ENCODE measurements at regions not wholly inside any gene's neighbourhood (a gene's known extent, or its start where the extent isn't known, plus 50 kb on each side); places are given as distances from the start of the nearest gene placed in this dataset.
A peak's percentile ranks its signal among the peaks of the same experiment; 100 is the strongest.

DNA sequence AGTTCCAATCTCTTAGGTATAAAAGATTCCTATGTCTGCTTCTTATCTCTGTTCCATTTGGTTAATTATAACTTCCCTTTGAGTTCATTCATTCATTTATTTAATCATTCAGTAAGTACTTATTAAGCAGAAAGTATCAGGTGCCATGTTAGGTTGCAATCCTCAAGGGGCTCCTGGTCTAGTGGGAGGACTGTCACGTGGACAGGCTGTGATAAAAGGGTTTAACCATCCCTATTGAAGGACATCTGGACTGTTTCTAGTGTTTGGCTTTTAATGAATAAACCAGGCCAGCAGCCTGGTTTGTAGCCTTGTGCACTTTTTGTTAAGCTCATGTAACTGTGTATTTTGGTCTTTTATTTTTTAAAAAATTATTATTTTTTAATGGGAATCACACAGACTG, 162.1 kb upstream of the OGFRL1 start:
- no peak overlapping the region for H2BK120ac ChIP-seq (ENCODE audit: low read depth, low read length)
- H2AFZ ChIP-seq (ENCODE audit: low read depth, low read length): no peak overlapping the region
- no peak overlapping the region for H2BK15ac ChIP-seq (ENCODE audit: low read depth, poor library complexity, severe bottlenecking)
- no peaks in the 10 kb centered on the region for H3K79me1 ChIP-seq (replicated peaks; ENCODE audit: low read length, poor library complexity, severe bottlenecking)
- H2AK5ac ChIP-seq (ENCODE audit: low read length, severe bottlenecking): no peak overlapping the region
- DNase-seq: no peak
- H3K23ac ChIP-seq (ENCODE audit: low read length in 2 of 2): no peak overlapping the region
- H3K4me1 ChIP-seq (ENCODE audit: control insufficient read depth, insufficient read depth, low read depth, low read length): peaks cover 2% of the 10 kb centered on the region
- no peak overlapping the region for H3K4ac ChIP-seq (ENCODE audit: low read depth in 1 of 2, low read length in 2 of 2)
- no peak overlapping the region for H2BK5ac ChIP-seq (ENCODE audit: low read depth, low read length, poor library complexity, severe bottlenecking)
- H3K4me3 ChIP-seq (ENCODE audit: insufficient read depth in 1 of 2, low read depth in 1 of 2, low read length in 2 of 2): no peak overlapping the region
- whole genome bisulfite sequencing: 66% methylated on average over 1 of the region's 1 CpG
- no peaks in the 10 kb centered on the region for H3K27me3 ChIP-seq (ENCODE audit: control insufficient read depth in 1 of 2, insufficient read depth in 1 of 2, low read length in 2 of 2)
- H3K18ac ChIP-seq (ENCODE audit: low read depth in 1 of 2, low read length in 2 of 2): no peak overlapping the region
- H3K4me2 ChIP-seq (ENCODE audit: low read length, poor library complexity, severe bottlenecking): no peak overlapping the region
- no peak overlapping the region for H3K14ac ChIP-seq (ENCODE audit: low read length in 2 of 2)
- no peak overlapping the region for H3K9ac ChIP-seq (ENCODE audit: low read length)
- no peak overlapping the region for H3K27ac ChIP-seq (ENCODE audit: low read length, poor library complexity, severe bottlenecking)
- H2BK12ac ChIP-seq (ENCODE audit: low read length in 2 of 2): no peak overlapping the region
- no peaks in the 10 kb centered on the region for H3K36me3 ChIP-seq (ENCODE audit: control insufficient read depth in 1 of 2, insufficient read depth in 2 of 2, low read depth in 1 of 2, low read length in 2 of 2)
- H3K9me3 ChIP-seq (ENCODE audit: control insufficient read depth, low read length): peaks cover 7% of the 10 kb centered on the region
- H4K8ac ChIP-seq (ENCODE audit: low read length): no peak overlapping the region
- H4K91ac ChIP-seq (ENCODE audit: low read length): no peak overlapping the region

DNA sequence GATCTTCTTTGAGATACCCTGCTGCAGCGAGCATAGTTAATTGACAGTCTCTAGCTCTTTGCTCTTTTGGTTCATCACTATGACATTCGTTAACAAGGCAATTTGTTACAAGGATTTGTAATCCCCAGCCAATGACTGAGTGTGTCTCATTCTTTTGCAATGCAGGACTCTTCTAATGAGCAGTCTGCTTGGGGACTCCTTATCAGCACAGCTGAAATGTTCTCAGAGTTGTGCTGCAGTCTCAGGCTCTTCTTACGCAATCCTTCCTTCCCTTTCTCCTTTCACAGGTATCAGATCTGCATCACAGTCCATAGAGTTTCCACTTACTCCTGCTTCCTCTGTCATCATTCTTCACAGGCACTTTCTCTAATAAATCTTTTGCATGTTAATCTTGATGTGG, 161.2 kb upstream of the OGFRL1 start:
- Histone ChIP-seq H3K36me3 (ENCODE audit: control insufficient read depth in 1 of 2, insufficient read depth in 2 of 2, low read depth in 1 of 2, low read length in 2 of 2) (no peaks in the 10 kb centered on the region), H3K14ac (ENCODE audit: low read length in 2 of 2) (no peak overlapping the region), H3K27me3 (ENCODE audit: control insufficient read depth in 1 of 2, insufficient read depth in 1 of 2, low read length in 2 of 2) (no peaks in the 10 kb centered on the region), H2BK120ac (ENCODE audit: low read depth, low read length) (no peak overlapping the region), H2AK5ac (ENCODE audit: low read length, severe bottlenecking) (no peak overlapping the region), H2BK5ac (ENCODE audit: low read depth, low read length, poor library complexity, severe bottlenecking) (no peak overlapping the region), H3K27ac (ENCODE audit: low read length, poor library complexity, severe bottlenecking) (no peak overlapping the region), H3K4ac (ENCODE audit: low read depth in 1 of 2, low read length in 2 of 2) (no peak overlapping the region), H3K9me3 (ENCODE audit: control insufficient read depth, low read length) (peaks cover 7% of the 10 kb centered on the region), H2BK12ac (ENCODE audit: low read length in 2 of 2) (no peak overlapping the region), H3K4me1 (ENCODE audit: control insufficient read depth, insufficient read depth, low read depth, low read length) (peaks cover 2% of the 10 kb centered on the region), H3K4me3 (ENCODE audit: insufficient read depth in 1 of 2, low read depth in 1 of 2, low read length in 2 of 2) (no peak overlapping the region), H3K4me2 (ENCODE audit: low read length, poor library complexity, severe bottlenecking) (no peak overlapping the region), H2BK15ac (ENCODE audit: low read depth, poor library complexity, severe bottlenecking) (no peak overlapping the region), H3K79me1 (replicated peaks; ENCODE audit: low read length, poor library complexity, severe bottlenecking) (no peaks in the 10 kb centered on the region), H4K91ac (ENCODE audit: low read length) (no peak overlapping the region), H4K8ac (ENCODE audit: low read length) (no peak overlapping the region), H2AFZ (ENCODE audit: low read depth, low read length) (no peak overlapping the region), H3K18ac (ENCODE audit: low read depth in 1 of 2, low read length in 2 of 2) (no peak overlapping the region), H3K9ac (ENCODE audit: low read length) (no peak overlapping the region), H3K23ac (ENCODE audit: low read length in 2 of 2) (no peak overlapping the region)
- 67% methylated on average over 3 of the region's 3 CpGs for WGBS
- DNase-seq: peak; percentile 57

DNA sequence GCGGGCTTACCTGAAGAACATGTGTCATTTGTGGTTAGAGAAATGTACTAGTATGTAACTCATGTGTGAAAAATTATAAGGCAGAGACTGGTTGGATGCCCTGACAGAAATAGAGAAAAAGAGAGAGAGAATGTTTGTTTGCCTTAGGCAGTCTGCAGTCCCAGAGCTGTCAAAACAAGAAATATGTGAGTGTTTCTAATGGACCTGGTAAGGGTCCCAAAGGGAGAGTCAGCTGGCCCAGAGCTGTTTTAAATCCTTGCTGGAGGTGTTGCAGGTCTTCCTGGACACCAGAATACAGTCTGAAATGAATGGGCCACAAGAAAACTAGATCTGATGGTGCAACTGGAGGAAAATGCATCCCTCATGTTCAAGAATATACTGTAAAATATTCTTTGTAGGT, 158.3 kb upstream of the OGFRL1 start:
- peaks cover 4% of the 10 kb centered on the region for H3K9me3 ChIP-seq (ENCODE audit: control insufficient read depth, low read length)
- H3K14ac ChIP-seq (ENCODE audit: low read length in 2 of 2): no peak overlapping the region
- no peak overlapping the region for H4K91ac ChIP-seq (ENCODE audit: low read length)
- no peaks in the 10 kb centered on the region for H3K79me1 ChIP-seq (replicated peaks; ENCODE audit: low read length, poor library complexity, severe bottlenecking)
- WGBS: 91% methylated on average over 1 of the region's 1 CpG
- H3K4me2 ChIP-seq (ENCODE audit: low read length, poor library complexity, severe bottlenecking): no peak overlapping the region
- H3K23ac ChIP-seq (ENCODE audit: low read length in 2 of 2): no peak overlapping the region
- no peak overlapping the region for H4K8ac ChIP-seq (ENCODE audit: low read length)
- H2BK12ac ChIP-seq (ENCODE audit: low read length in 2 of 2): no peak overlapping the region
- no peak overlapping the region for H3K9ac ChIP-seq (ENCODE audit: low read length)
- no peaks in the 10 kb centered on the region for H3K27me3 ChIP-seq (ENCODE audit: control insufficient read depth in 1 of 2, insufficient read depth in 1 of 2, low read length in 2 of 2)
- H2BK5ac ChIP-seq (ENCODE audit: low read depth, low read length, poor library complexity, severe bottlenecking): no peak overlapping the region
- no peaks in the 10 kb centered on the region for H3K36me3 ChIP-seq (ENCODE audit: control insufficient read depth in 1 of 2, insufficient read depth in 2 of 2, low read depth in 1 of 2, low read length in 2 of 2)
- no peak for DNase-seq
- no peak overlapping the region for H2BK15ac ChIP-seq (ENCODE audit: low read depth, poor library complexity, severe bottlenecking)
- H3K4me1 ChIP-seq (ENCODE audit: control insufficient read depth, insufficient read depth, low read depth, low read length): peaks cover 2% of the 10 kb centered on the region
- no peak overlapping the region for H2AK5ac ChIP-seq (ENCODE audit: low read length, severe bottlenecking)
- no peak overlapping the region for H3K4ac ChIP-seq (ENCODE audit: low read depth in 1 of 2, low read length in 2 of 2)
- H2BK120ac ChIP-seq (ENCODE audit: low read depth, low read length): no peak overlapping the region
- H3K18ac ChIP-seq (ENCODE audit: low read depth in 1 of 2, low read length in 2 of 2): no peak overlapping the region
- no peak overlapping the region for H3K4me3 ChIP-seq (ENCODE audit: insufficient read depth in 1 of 2, low read depth in 1 of 2, low read length in 2 of 2)
- H2AFZ ChIP-seq (ENCODE audit: low read depth, low read length): no peak overlapping the region
- H3K27ac ChIP-seq (ENCODE audit: low read length, poor library complexity, severe bottlenecking): no peak overlapping the region

DNA sequence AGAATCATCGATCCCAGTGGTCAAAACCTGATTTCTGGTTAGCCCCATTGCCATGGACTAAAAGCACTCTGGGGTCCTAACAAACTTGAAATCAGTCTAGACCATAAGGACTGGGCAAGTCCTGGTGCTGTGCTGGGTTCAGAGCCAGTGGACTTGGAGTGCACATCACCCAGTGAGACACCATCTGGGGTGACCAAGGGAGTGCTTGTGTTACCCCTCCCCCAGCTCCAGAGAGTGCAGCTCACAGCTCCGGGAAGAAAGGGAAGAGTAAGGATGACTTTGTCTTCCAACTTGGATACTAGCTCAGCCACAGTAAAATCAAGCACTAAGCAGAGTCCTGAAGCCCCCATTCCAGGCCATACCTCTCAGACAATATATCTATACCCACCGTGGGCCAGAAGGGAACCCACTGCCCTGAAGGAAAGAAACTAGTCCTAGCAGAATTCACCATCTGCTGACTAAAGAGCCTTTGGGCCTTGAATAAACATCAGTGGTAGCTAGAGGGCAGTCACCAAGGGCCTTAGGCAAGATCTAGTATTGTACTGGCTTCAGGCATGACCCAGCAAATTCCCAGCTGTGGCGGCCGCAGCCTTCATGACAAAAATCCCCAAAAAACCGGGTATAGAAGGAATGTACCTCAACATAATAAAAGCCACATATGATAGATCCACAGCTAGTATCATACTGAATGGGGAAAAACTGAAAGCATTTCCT, 153.5 kb upstream of the OGFRL1 start:
- H2BK12ac ChIP-seq (ENCODE audit: low read length in 2 of 2): no peak overlapping the region
- H3K27ac ChIP-seq (ENCODE audit: low read length, poor library complexity, severe bottlenecking): no peak overlapping the region
- no peak overlapping the region for H2AK5ac ChIP-seq (ENCODE audit: low read length, severe bottlenecking)
- H3K9me3 ChIP-seq (ENCODE audit: control insufficient read depth, low read length): no peaks in the 10 kb centered on the region
- no peaks in the 10 kb centered on the region for H3K36me3 ChIP-seq (ENCODE audit: control insufficient read depth in 1 of 2, insufficient read depth in 2 of 2, low read depth in 1 of 2, low read length in 2 of 2)
- H3K18ac ChIP-seq (ENCODE audit: low read depth in 1 of 2, low read length in 2 of 2): no peak overlapping the region
- H3K4me1 ChIP-seq (ENCODE audit: control insufficient read depth, insufficient read depth, low read depth, low read length): peaks cover 9% of the 10 kb centered on the region
- WGBS: 96% methylated on average over 4 of the region's 6 CpGs
- no peak overlapping the region for H2BK120ac ChIP-seq (ENCODE audit: low read depth, low read length)
- H3K14ac ChIP-seq (ENCODE audit: low read length in 2 of 2): no peak overlapping the region
- no peak overlapping the region for H3K23ac ChIP-seq (ENCODE audit: low read length in 2 of 2)
- no peak overlapping the region for H2BK15ac ChIP-seq (ENCODE audit: low read depth, poor library complexity, severe bottlenecking)
- no peak overlapping the region for H4K8ac ChIP-seq (ENCODE audit: low read length)
- H2BK5ac ChIP-seq (ENCODE audit: low read depth, low read length, poor library complexity, severe bottlenecking): no peak overlapping the region
- H3K4me2 ChIP-seq (ENCODE audit: low read length, poor library complexity, severe bottlenecking): no peak overlapping the region
- no peaks in the 10 kb centered on the region for H3K79me1 ChIP-seq (replicated peaks; ENCODE audit: low read length, poor library complexity, severe bottlenecking)
- H4K91ac ChIP-seq (ENCODE audit: low read length): no peak overlapping the region
- H3K4me3 ChIP-seq (ENCODE audit: insufficient read depth in 1 of 2, low read depth in 1 of 2, low read length in 2 of 2): no peak overlapping the region
- no peak overlapping the region for H2AFZ ChIP-seq (ENCODE audit: low read depth, low read length)
- H3K27me3 ChIP-seq (ENCODE audit: control insufficient read depth in 1 of 2, insufficient read depth in 1 of 2, low read length in 2 of 2): no peaks in the 10 kb centered on the region
- no peak for DNase-seq
- no peak overlapping the region for H3K9ac ChIP-seq (ENCODE audit: low read length)
- H3K4ac ChIP-seq (ENCODE audit: low read depth in 1 of 2, low read length in 2 of 2): no peak overlapping the region

Measured in mesenchymal stem cell (in vitro differentiated cells and primary cell).